ENCODE measurements at regions not wholly inside any gene's neighbourhood (a gene's known extent, or its start where the extent isn't known, plus 50 kb on each side); places are given as distances from the start of the nearest gene placed in this dataset.

DNA sequence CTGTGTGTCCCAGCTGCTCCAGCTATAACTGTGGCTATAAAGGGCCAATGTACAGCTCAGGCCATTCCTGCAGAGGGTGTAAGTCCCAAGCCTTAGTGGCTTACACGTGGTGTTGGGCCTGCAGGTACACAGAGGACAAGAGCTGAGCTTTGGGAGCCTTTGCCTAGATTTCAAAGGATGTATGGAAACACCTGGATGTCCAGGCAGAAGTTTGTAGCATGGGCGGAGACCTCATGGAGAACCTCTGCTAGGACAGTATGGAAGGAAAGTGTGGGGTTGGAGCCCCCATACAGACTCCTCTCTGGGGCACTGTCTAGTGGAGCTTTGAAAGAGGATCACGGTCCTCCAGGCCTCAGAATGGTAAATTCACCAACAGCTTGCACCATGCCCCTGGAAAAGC is 113.9 kb downstream of the RGS21 start:
- TF ChIP-seq, protein P1, sequence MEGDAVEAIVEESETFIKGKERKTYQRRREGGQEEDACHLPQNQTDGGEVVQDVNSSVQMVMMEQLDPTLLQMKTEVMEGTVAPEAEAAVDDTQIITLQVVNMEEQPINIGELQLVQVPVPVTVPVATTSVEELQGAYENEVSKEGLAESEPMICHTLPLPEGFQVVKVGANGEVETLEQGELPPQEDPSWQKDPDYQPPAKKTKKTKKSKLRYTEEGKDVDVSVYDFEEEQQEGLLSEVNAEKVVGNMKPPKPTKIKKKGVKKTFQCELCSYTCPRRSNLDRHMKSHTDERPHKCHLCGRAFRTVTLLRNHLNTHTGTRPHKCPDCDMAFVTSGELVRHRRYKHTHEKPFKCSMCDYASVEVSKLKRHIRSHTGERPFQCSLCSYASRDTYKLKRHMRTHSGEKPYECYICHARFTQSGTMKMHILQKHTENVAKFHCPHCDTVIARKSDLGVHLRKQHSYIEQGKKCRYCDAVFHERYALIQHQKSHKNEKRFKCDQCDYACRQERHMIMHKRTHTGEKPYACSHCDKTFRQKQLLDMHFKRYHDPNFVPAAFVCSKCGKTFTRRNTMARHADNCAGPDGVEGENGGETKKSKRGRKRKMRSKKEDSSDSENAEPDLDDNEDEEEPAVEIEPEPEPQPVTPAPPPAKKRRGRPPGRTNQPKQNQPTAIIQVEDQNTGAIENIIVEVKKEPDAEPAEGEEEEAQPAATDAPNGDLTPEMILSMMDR (IDR thresholded peaks at IDR 0.05): no peak
- no peak for TF ChIP-seq POLR2A (IDR thresholded peaks at IDR 0.05)
